ENCODE measurements at regions not wholly inside any gene's neighbourhood (a gene's known extent, or its start where the extent isn't known, plus 50 kb on each side); places are given as distances from the start of the nearest gene placed in this dataset.

- no peak for TF ChIP-seq POLR2A (IDR thresholded peaks at IDR 0.05; ENCODE audit: extremely low read depth, insufficient read length)
- TF ChIP-seq CTCF (IDR thresholded peaks at IDR 0.05; ENCODE audit: low read depth, low read length): no peak
- no peak for TF ChIP-seq MYC (IDR thresholded peaks at IDR 0.05; ENCODE audit: low read depth, low read length)
- no peak for TF ChIP-seq MAX (IDR thresholded peaks at IDR 0.05; ENCODE audit: low read depth, low read length)
These were observed 85.8 kb upstream of the ARHGEF3 start for GRCh38 chr3:56887402-56888025.

All from NB4 (cell line).